Thyroid gland (tissue), 4 donors: ENCODE measurements at regions not wholly inside any gene's neighbourhood (a gene's known extent, or its start where the extent isn't known, plus 50 kb on each side); places are given as distances from the start of the nearest gene placed in this dataset.
"Not testable (repeated sequence)": the region's sequence is repeated elsewhere in the genome, so short reads cannot be mapped to it uniquely, and the experiment has no call there.

Source experiments
- POLR2A ChIP-seq, 2 donors: fragments of 450-650 bp; IDR thresholded peaks; one replicate each; pipeline ENCODE4 v1.6.1; 2017; ENCODE audit warnings: antibody characterized with exemption in 2 of 2, mild to moderate bottlenecking in 2 of 2, moderate library complexity in 1 of 2
- TF ChIP-seq, protein P1 (sequence below), 6 experiments: fragments of 200-600 bp in 3 of 6; fragments of 450-650 bp in 3 of 6; sonication (generic) in 3 of 6; IDR thresholded peaks; one replicate each; pipeline ENCODE4 v1.5.1; 2016 to 2019; ENCODE audit warnings: antibody characterized with exemption in 6 of 6, mild to moderate bottlenecking in 2 of 6, inconsistent platforms in 1 of 6, moderate library complexity in 1 of 6

DNA sequence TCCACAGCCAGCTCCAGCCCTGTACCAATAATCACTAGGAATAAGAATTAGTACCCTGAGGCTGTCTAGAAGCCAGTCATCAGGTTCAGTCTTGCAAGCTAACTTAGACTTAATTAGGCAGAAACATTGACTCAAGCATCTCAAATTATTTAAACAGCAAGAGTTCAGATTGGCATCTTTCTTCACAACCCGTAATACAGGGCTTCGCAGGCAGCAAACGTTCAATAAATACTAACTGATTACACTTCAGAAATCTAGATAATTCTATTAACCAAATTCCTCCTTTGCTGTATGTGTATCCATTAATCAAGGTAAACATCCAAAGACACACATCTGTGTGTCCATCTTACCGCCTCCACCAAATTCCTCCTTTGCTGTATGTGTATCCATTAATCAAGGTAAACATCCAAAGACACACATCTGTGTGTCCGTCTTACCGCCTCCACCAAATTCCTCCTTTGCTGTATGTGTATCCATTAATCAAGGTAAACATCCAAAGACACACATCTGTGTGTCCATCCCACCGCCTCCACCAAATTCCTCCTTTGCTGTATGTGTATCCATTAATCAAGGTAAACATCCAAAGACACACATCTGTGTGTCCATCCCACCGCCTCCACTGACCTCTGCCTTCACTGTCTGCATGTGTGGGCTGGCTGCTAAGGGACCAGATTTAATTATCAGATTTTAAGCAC, 158.9 kb downstream of the SUCLG1 start:
- not testable (repeated sequence) for TF ChIP-seq POLR2A (IDR thresholded peaks at IDR 0.05)
- TF ChIP-seq, protein P1, sequence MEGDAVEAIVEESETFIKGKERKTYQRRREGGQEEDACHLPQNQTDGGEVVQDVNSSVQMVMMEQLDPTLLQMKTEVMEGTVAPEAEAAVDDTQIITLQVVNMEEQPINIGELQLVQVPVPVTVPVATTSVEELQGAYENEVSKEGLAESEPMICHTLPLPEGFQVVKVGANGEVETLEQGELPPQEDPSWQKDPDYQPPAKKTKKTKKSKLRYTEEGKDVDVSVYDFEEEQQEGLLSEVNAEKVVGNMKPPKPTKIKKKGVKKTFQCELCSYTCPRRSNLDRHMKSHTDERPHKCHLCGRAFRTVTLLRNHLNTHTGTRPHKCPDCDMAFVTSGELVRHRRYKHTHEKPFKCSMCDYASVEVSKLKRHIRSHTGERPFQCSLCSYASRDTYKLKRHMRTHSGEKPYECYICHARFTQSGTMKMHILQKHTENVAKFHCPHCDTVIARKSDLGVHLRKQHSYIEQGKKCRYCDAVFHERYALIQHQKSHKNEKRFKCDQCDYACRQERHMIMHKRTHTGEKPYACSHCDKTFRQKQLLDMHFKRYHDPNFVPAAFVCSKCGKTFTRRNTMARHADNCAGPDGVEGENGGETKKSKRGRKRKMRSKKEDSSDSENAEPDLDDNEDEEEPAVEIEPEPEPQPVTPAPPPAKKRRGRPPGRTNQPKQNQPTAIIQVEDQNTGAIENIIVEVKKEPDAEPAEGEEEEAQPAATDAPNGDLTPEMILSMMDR (IDR thresholded peaks at IDR 0.05): not testable (repeated sequence)
